HCT116 (cell line): ENCODE measurements at regions not wholly inside any gene's neighbourhood (a gene's known extent, or its start where the extent isn't known, plus 50 kb on each side); places are given as distances from the start of the nearest gene placed in this dataset.

Source experiments
- CTCF ChIP-seq, 3 experiments: fragments of 200-600 bp in 1 of 3; sonication (generic) in 1 of 3; IDR thresholded peaks in 2 of 3; conservative IDR thresholded peaks in 1 of 3; 2 replicates each; pipeline ENCODE4 v1.5.1; 2012 to 2017; ENCODE audit warnings: low read depth in 2 of 3, low read length in 2 of 3, antibody characterized with exemption in 1 of 3, borderline replicate concordance in 1 of 3, control low read depth in 1 of 3, mild to moderate bottlenecking in 1 of 3, mixed read lengths in 1 of 3, mixed run types in 1 of 3, moderate library complexity in 1 of 3; ENCODE audit not compliant: insufficient read depth in 1 of 3
- POLR2A ChIP-seq: IDR thresholded peaks from 2 replicates; pipeline ENCODE4 v1.7.0; 2011; ENCODE audit warnings: borderline replicate concordance; ENCODE audit not compliant: insufficient read depth, insufficient read length; ENCODE audit errors: extremely low read depth
- POLR2AphosphoS5 ChIP-seq: IDR thresholded peaks from 2 replicates; pipeline ENCODE4 v1.6.1; 2011; ENCODE audit warnings: mild to moderate bottlenecking, low read depth, low read length, moderate library complexity
- REST ChIP-seq: IDR thresholded peaks from 2 replicates; pipeline ENCODE4 v1.6.1; 2012; ENCODE audit warnings: low read depth

GRCh38 chr6:139650941-139651340 lies 276.5 kb upstream of the CITED2 start:
- TF ChIP-seq POLR2AphosphoS5 (no peak), REST (no peak), CTCF (IDR thresholded peaks at IDR 0.05 in 2 of 3, conservative IDR thresholded peaks at IDR 0.05 in 1 of 3; ENCODE audit: borderline replicate concordance in 1 of 3, insufficient read depth in 1 of 3, low read depth in 2 of 3, low read length in 2 of 3) (no peak), POLR2A (no peak)
